NCI-H2107 treated with DMSO at 0.1 percent for 48 hours (cell line): ENCODE measurements at regions not wholly inside any gene's neighbourhood (a gene's known extent, or its start where the extent isn't known, plus 50 kb on each side); places are given as distances from the start of the nearest gene placed in this dataset.

Experiments used
- DNase-seq: peaks from one replicate; lab custom pipeline; 2025; ENCODE audit not compliant: unreplicated experiment; lab: John Stamatoyannopoulos, UW

DNA sequence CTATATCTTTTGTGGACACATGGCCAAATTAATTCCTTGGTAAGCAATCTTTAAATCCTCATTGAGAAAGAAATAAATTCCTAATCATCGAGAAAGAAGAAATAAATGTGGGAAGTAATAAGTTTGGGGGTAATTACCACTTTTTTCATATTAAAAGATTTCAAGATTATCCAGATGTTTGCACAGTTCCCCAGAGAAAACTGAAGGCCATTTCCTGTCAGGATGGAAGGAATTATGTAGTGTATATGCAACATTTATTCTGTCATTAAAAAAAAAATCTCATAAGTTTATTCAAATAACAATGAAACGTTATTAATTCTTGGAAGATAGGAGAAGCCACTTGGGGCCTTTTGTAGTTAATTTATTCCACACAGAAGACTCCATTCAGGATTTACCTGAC, 385.6 kb upstream of the NR3C2 start:
- DNase-seq: no peak

DNA sequence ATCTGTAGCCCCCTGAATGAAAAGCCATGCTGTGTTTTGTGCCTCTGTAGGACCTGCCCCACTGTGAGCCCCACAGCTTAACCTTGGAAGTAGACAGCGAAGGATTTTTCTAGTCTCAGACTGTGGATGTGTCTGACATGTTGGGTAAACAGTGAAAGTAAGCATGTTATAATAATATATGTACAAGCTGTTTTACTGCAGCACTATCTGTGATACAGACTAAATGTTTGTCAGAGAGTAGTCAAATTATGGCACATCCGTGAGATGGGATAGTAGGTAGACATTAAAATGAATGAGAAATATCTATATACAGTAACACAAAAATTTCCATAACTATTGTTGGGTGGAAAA, 381.2 kb upstream of the NR3C2 start:
- DNase-seq: no peak

DNA sequence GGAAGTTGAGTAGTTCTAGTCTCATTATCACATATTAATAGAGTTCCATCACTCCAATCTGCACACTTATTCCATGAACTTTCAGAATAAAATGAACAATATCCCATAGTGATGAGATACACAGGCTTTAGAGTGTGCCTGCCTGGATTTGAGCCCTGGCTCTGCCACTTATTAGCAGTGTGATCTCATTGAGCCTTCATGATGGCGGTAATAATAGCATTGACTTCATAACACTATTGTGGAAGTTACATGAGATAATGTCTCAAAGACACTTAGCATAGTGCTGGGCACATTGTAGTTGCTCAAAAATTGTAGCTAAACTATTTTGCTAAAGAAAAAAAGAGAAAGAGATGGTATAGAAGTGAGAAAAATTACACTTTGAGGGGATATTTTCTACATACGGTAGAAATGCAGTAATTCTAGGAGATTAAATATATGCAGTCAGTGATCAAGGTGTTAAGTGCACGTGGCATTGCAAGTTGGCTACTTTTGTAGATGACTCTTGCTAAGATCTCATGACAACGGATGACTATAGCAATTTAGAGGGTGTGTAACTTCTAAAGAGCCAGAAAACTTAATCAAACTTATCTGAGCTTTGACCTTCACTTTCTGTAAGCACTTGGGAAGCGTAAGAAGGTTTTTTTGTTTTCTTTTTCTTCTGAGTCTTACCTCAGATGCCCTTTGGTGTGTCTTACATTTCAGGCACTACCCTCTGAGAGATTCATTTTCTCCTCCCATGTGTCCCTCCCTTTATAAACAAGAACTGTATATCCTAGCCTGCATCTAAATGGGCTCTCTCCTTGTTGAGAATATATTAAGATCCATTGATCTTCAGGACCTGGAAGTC, 380.6 kb upstream of the NR3C2 start:
- DNase-seq: no peak

DNA sequence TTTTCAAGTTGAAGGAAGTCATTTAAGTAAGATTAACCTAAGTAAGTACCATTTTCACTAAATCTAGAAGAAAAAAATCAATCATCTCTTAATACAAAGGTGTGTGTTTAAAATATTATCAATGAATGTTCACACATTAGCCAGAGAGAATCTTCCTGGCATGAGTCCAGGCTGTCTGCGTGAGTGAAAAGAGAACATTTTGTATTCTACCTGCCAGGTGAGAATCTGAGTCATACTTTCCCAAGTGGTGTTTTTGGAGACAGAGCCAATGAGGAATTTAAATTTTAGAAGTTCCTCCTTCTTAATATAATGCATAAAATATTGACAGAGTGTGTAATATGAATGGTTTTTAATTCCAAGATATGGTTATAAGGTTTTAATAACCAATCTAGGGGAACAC, 371.8 kb upstream of the NR3C2 start:
- DNase-seq: no peak

DNA sequence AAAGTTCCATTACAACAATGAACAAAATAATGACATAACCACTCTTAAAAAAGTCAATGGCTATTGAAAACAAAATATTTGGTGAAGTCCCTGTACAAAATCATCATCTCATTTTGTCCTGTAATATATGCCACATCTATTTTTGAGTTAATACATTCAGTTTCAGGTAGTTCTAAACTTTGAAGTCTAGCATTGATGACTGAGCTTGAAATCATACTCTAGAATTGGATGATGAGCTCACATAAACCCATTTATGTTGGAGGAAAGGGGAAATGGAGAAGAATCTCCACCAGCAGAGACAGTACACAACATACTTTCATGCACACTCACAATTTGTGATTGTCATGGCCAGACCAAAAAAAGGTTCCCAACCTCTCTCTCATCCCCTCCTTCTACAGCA, 371.1 kb upstream of the NR3C2 start:
- no peak for DNase-seq

DNA sequence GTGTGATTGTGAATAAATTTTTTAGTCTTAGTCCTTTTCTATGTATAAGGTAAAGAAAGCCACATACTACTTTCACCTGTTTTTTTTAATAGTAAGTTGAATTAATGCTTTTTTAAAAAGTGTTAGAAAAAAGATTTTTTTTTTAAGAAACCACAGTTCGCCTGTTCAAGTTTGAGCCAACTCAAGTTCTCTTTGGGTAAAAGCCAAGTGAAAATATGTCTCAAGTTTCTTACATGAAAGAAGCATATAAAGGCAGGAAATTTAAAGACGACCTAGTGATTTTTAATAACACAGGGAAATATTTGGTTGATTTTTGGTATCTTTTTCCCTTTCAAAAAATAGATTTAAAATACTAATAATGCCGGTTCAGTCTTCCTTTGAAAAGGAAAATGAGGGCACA, 369.9 kb upstream of the NR3C2 start:
- DNase-seq: no peak

DNA sequence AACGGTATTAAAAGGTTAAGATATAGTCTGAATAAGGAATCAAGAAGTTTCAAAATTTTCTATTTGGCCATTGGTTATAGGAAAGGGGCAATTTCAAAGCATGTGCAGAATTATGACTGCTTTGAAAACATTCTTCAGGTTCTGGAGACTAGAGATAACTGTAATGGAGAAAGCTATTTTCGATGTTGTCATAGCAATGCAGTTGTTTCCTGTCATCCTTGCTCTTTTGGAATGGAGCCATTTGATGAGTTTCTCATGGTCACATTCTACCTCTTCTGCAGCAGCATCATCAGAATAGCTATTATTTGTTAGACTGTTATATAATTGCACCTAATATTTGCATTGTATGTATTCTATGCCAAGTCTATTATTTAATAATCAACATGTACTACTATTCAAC, 368.2 kb upstream of the NR3C2 start:
- no peak for DNase-seq

DNA sequence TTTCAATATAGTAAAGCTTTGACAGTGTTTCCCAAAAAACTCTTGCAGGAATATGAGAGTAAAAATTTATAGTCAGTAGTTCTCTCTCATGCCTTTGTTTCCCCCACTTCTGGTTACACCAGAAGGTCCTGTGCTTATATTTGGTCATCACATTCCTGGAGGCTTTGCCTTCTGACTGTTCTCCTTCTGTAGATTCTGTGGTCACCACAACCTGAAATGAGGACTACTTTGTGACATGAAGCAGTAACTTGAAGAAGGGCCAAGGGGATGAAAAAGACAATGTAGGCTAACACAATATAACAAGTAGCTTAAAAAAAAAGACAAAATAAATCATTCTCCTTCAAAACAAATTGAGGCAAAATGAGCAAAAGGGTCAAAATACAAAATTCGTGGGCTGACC, 366.2 kb upstream of the NR3C2 start:
- DNase-seq: no peak

DNA sequence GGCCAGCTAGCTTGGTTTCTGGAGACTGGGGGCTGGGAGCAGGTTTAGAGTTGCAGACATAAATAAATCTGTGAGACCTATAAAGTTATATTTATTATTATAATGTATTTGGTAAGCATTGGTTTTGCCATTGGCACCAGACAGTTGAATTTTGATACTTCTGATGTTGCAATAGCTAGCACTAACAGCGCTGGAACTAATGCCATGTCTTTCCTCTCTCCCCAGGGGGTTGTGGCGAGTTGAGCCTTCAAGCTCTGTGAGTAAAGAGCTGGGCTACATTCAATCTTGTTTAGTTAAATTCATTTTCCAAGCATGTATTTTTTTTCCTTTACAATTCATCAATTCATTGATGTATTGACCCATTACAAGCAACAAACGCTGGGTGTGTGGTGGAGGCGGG, 358.7 kb upstream of the NR3C2 start:
- DNase-seq: no peak

DNA sequence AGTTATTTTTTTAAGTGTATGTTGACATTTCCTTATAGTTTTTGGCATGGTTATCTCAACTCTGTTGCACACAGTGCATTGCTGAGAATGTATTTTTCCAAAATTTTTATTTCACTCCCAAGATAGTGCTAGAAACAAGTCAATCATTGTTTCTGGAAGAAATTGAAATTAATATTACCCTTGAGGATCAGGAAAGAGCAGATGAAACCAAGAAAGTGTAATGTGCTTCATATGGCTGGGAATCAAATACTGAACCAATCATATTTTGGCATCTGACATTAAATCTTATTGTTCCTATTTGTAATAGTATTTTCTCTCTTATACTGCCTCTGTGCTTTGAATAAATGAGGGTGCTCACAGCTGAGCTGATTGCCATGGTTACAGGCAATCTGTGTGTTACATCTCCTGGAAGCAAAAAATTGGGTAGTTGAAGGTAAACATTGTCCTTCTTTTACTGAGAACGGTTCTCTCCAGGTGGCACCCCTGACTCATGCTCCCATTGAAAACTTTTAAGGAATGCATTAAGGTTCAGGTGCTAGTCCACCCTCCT, 358.2 kb upstream of the NR3C2 start:
- no peak for DNase-seq

DNA sequence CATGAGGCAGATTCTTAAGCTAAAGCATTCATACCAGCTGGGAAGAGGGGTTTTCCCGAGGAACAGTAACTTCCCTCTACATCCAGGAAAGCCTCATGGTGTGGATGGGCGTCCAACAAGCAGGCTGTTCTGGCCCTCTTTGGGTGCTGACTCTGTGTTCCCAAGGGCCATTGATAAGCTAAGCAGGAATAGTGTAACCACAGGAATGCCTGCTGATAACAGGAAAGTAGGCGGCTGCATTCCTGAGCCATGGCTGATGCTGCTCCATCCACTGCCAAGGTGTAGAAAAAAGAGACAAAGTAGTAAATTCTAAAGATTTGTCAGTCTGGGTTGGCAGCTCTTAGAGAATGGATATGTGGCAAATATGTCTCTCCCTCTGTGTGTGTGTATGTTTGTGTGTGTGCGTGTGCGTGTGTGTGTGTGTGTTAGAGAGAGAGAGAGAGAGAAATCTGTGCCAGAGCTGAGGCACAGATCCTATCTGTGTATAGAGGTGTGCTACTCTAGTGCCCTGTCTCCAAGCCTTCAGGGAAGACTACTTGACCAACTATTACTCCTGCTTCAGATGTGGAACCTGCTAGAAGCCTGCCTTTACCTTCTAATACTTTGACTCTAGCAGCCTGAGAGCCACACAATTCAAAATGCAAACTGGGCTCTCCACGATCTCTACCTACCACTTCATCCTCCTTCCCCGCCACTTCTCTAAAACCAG, 353.1 kb upstream of the NR3C2 start:
- DNase-seq: no peak

DNA sequence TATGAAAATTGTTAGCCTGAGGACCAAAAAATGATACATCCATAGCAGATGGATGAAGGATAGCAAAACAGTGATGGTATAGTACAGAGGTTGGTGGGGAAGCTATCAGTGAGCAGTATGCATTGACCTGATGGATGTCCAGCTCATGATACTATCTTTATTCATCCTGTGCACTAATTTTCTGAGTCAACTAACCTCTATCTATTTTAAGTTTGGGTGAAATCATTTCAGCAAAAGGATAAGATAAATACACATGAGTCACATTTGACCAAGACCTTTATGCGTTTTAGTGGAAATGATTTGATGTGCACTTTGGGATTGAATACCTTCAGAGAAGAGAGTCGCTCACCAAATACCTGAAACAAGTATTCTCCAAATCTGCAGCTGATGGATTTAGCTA, 351.0 kb upstream of the NR3C2 start:
- DNase-seq: no peak

DNA sequence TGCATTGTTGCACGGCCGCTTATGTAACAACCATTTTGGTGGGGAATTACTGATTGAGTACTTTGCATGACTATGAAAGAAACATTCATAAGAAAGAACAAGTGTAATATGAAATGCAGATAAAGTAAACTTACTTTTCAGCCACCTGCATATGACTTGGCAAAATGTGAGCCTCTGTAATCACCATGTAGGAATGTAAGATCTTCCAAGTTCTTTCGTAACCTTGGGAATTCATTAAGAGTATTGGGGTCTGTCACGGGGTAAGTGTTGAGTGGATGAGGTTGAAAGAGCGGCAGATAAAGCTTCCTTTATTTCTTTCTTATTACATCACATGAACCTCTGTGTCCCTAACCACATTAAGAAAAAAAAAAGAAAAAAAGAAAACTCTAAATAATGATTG, 348.5 kb upstream of the NR3C2 start:
- DNase-seq: no peak

DNA sequence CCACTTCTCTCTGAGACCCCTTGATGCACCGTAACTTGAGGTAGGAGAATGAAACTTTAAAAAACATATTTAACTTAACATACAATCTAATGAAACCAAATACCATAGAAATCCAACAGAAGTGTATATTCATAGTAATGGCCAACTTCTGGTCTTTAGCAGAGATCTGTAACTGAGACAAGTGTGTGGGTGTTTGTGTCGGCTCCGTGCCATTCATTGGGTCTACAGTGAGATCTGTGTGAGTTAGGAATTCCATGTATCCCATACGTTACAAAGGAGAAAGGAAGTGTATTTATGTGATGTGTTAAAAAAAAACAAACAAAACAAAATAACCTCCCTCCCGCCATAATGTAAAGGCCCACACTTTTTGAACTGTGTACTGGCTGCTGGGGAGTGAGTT, 348.0 kb upstream of the NR3C2 start:
- no peak for DNase-seq

DNA sequence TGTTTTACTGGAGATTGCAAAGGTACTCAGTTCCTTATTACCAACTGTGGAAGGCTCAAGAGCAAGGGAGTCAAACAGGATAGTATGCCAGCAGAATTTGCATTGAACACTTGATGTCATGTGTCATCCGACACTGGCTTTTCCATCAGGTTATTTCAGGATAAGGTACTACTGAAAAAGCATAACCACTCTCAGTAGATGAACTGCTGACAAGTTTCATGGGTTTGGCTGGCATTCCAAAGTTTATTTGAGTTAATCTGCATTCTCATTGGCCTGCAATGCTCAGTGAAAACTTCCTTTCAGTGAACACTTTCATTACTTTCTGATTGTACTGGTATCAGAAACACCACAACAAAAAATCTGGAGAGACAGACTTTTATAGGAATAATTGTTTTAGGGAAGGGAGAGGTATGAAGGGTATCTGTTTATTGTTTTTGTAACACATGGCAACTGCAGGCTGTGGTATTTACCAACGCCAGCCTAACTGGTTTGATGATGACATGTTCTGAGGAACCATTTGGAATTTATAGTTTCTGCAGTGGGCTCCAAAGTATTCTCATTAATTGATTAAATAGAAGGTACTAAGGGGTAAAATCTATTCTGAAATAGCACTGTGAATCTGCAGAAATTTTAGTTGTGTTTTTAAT, 345.7 kb upstream of the NR3C2 start:
- DNase-seq: no peak

DNA sequence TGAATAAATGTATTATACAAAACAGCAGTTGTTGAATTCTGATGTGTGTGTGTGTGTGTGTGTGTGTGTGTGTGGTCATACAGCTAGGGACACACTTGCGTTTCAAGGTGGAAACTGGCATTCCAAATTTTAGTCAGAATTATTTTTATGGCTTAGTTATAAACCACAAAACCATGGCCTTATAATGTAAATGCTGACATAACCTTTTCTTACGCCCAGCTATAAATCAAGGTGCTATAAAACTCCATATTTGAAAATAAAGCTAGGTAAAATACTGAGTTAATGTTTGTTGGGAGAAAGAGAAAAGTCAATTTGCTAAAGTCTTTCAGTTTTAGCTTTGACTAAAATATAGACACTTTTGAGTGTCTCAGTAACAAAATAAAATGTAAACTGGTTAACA, 345.1 kb upstream of the NR3C2 start:
- DNase-seq: no peak

DNA sequence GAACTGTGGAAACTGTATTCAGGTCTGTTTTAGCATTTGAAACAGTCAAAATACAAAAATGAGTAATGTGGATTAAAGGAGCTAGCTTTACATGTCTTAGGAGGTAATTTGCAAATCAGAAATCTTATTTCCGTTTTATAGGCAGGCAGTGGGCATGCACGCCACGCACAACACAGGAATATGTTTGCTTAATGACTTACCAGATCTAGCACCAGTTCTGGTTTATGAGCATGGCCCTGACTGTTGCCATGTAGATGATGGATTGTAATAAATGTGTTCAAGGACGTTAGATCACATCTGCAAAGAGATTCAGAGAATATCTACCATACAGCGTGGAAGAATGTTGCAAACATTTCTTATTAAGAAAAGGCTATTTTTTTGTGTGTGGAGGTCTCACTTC, 344.5 kb upstream of the NR3C2 start:
- DNase-seq: no peak

DNA sequence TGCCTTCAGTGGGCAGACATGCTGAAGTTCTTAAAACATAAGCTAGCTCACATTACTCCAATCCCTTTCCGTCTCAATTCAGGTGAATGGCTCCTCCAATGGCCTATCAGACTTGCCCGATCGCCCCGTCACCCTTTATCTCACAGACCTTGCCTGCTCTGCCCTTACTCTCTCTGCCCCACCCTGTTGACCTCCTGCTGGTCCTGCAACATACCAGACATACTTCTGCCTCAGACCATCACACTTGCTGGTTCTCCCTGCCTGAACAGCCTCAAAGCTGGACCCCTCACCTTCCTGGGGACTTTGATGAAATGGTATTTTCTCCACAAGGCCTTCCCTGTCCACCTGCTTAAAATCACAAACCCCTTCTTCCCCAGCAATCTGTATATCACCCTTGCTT, 340.1 kb upstream of the NR3C2 start:
- no peak for DNase-seq

DNA sequence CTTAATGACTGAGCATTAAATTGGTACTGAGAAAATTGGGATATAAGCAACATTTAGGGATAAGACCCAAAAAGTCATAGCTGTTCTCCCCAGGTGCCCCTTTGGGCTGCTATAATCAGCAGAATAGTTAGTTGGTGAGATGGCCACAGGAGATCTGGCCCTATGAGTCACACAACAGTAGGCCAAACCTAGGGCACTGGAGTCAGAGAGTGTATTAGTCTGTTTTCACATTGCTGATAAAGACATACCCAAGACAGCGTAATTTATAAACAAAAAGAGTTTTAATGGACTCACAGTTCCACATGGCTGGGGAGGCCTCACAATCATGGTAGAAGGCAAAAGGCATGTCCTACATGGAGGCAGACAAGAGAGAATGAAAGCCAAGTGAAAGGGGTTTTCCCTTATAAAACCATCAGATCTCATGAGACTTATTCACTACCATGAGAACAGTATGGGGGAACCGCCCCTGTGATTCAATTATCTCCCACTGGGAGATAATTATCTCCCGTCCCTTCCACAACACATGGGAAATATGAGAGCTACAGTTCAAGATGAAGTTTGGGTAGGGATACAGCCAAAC, 338.3 kb upstream of the NR3C2 start:
- no peak for DNase-seq

DNA sequence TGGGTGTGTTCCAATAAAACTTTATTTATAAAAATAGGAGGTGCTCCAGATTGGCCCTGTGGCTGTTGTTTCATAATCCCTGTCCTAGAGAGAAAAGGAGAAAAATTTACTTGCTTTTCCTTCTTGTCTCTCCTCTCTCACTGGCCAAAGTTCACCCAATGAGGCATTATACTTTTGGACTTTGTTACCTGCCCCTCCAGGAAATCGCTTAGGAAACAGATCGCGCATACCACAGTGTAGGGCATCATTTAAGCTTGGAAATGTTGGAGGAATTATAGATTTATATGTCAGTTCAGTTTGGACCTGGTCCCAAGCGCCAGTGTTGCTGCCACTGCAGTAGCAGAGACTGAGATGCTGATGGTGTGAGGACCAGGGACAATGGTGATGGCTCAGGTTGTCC, 337.6 kb upstream of the NR3C2 start:
- no peak for DNase-seq

DNA sequence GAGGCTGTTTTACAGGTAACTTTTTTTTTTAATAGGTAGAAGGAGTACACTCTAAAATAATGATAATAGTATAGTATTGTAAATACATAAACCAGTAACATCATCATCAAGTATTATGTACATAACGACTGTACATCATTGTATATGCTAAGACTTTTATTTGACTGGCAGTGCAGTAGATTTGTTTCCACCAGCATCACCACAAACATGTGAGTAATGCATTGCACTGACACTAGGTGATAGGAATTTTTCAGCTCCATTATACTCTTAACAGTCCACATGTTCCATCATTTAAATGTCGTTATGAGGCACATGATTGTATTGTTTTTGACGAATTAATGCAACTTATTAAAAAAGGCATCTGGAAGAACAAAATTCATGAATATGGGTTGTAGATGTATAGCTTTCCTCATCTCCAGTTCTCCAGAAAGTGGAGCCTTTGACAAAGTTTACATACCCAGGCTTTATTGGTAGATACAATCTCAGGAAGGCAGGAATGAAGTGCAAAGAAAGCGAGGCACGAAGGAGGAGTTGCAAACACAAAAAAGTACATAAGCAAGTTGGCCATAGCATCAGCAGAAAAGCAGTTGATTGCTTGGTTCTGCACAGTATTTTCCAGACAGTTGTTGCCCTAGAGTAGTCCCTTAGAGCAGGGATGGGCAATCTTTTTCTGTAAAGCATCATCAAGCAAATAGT, 336.9 kb upstream of the NR3C2 start:
- no peak for DNase-seq
